SK-N-SH treated with all-trans-retinoic acid at 6 μM for 48 hours (cell line): ENCODE measurements at regions not wholly inside any gene's neighbourhood (a gene's known extent, or its start where the extent isn't known, plus 50 kb on each side); places are given as distances from the start of the nearest gene placed in this dataset.

ENCODE experiments used
- ATAC-seq: fragments of 200-7000 bp; cut with Tn5 transposase; 3 replicates; pipeline ENCODE4 v1.9.1; 2020; ENCODE audit warnings: mild to moderate bottlenecking, moderate library complexity
- ARNTL ChIP-seq: fragments of 450-650 bp; formaldehyde crosslinking; IDR thresholded peaks from 2 replicates; pipeline ENCODE4 v1.5.0; 2020; ENCODE audit warnings: low read depth, mild to moderate bottlenecking, moderate library complexity, borderline replicate concordance
- BACH2 ChIP-seq: fragments of 250-450 bp; sonication (Bioruptor Pico); IDR thresholded peaks from 2 replicates; pipeline ENCODE4 v1.9.0; 2021; ENCODE audit warnings: mild to moderate bottlenecking, borderline replicate concordance
- CSDC2 ChIP-seq: fragments of 250-450 bp; sonication (Bioruptor Pico); IDR thresholded peaks from 2 replicates; pipeline ENCODE4 v1.5.0; 2020; ENCODE audit warnings: mild to moderate bottlenecking, moderate library complexity
- ESRRG ChIP-seq: fragments of 250-450 bp; sonication (Bioruptor Pico); IDR thresholded peaks from 2 replicates; pipeline ENCODE4 v1.6.1; 2021; ENCODE audit warnings: mild to moderate bottlenecking
- GLIS3 ChIP-seq: fragments of 250-450 bp; sonication (Bioruptor Pico); IDR thresholded peaks from 2 replicates; pipeline ENCODE4 v1.5.0; 2020; ENCODE audit warnings: mild to moderate bottlenecking, moderate library complexity
- ISL1 ChIP-seq: fragments of 250-450 bp; sonication (Bioruptor Pico); IDR thresholded peaks from 2 replicates; pipeline ENCODE4 v2.1.2; 2022; ENCODE audit warnings: mild to moderate bottlenecking, moderate library complexity
- PPARA ChIP-seq: fragments of 250-450 bp; sonication (Bioruptor Pico); IDR thresholded peaks from 2 replicates; pipeline ENCODE4 v1.5.0; 2020; ENCODE audit warnings: mild to moderate bottlenecking, borderline replicate concordance
- RARB ChIP-seq: fragments of 250-450 bp; sonication (Bioruptor Pico); IDR thresholded peaks from 2 replicates; pipeline ENCODE4 v1.8.0; 2021; ENCODE audit warnings: mild to moderate bottlenecking, moderate library complexity
- SNAI2 ChIP-seq: fragments of 250-450 bp; sonication (Bioruptor Pico); IDR thresholded peaks from 2 replicates; pipeline ENCODE4 v1.5.0; 2020; ENCODE audit warnings: mild to moderate bottlenecking, moderate library complexity
- TCF4 ChIP-seq: fragments of 250-450 bp; sonication (Bioruptor Pico); IDR thresholded peaks from 2 replicates; pipeline ENCODE4 v1.8.0; 2021; ENCODE audit warnings: mild to moderate bottlenecking, moderate library complexity, borderline replicate concordance
- TSHZ2 ChIP-seq: fragments of 250-450 bp; sonication (Bioruptor Pico); IDR thresholded peaks from 2 replicates; pipeline ENCODE4 v1.5.0; 2020; ENCODE audit warnings: mild to moderate bottlenecking, moderate library complexity
- ZFP3 ChIP-seq: fragments of 250-450 bp; sonication (Bioruptor Pico); IDR thresholded peaks from 2 replicates; pipeline ENCODE4 v1.5.0; 2020; ENCODE audit warnings: mild to moderate bottlenecking, moderate library complexity
- ZFP30 ChIP-seq: fragments of 450-650 bp; formaldehyde crosslinking; IDR thresholded peaks from 2 replicates; pipeline ENCODE4 v1.5.0; 2022; ENCODE audit warnings: mild to moderate bottlenecking, moderate library complexity
- ZNF565 ChIP-seq: fragments of 450-650 bp; formaldehyde crosslinking; conservative IDR thresholded peaks from 2 replicates; pipeline ENCODE4 v1.5.0; 2020; ENCODE audit warnings: low read depth, mild to moderate bottlenecking, moderate library complexity
- ZNF70 ChIP-seq: fragments of 450-650 bp; formaldehyde crosslinking; IDR thresholded peaks from 2 replicates; pipeline ENCODE4 v1.5.0; 2020; ENCODE audit warnings: mild to moderate bottlenecking, moderate library complexity
- ZNF8 ChIP-seq: fragments of 450-650 bp; formaldehyde crosslinking; IDR thresholded peaks from 2 replicates; pipeline ENCODE4 v1.5.0; 2020; ENCODE audit warnings: mild to moderate bottlenecking, moderate library complexity
- TF ChIP-seq, protein P1 (sequence below): fragments of 250-450 bp; sonication (Bioruptor Pico); IDR thresholded peaks from 2 replicates; pipeline ENCODE4 v1.8.0; 2020; ENCODE audit warnings: mild to moderate bottlenecking, moderate library complexity, borderline replicate concordance
- TF ChIP-seq, protein P2 (sequence below): fragments of 250-450 bp; sonication (Bioruptor Pico); IDR thresholded peaks from 2 replicates; pipeline ENCODE4 v1.5.1; 2020; ENCODE audit warnings: low read depth, mild to moderate bottlenecking, moderate library complexity
- TF ChIP-seq, protein P3 (sequence below): fragments of 250-450 bp; sonication (Bioruptor Pico); IDR thresholded peaks from 2 replicates; pipeline ENCODE4 v1.8.0; 2021; ENCODE audit warnings: low read depth, mild to moderate bottlenecking, moderate library complexity, borderline replicate concordance
- TF ChIP-seq, protein P4 (sequence below): fragments of 250-450 bp; sonication (Bioruptor Pico); IDR thresholded peaks from 2 replicates; pipeline ENCODE4 v1.5.1; 2021; ENCODE audit warnings: mild to moderate bottlenecking, moderate library complexity

DNA sequence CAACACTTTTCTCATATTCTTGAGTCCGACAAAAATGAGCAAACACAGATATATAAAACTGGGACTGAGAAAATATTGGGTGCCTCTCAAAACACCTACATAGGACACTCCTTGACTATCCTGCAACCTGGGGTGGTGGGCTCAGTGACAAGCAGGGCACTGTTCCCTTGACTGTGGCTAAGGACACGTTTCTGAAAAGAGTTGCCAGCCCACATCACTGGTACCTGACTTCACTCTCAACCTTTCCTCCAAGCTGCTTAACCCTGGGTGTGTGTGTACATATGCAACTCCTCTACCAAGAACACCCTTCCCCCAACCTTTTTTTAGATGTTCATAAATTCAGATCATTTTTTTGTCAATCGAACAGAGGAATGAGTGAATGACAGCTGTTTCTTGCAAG is 148.7 kb downstream of the ACTL7B start:
- no peak for ATAC-seq
- TF ChIP-seq, protein P1, sequence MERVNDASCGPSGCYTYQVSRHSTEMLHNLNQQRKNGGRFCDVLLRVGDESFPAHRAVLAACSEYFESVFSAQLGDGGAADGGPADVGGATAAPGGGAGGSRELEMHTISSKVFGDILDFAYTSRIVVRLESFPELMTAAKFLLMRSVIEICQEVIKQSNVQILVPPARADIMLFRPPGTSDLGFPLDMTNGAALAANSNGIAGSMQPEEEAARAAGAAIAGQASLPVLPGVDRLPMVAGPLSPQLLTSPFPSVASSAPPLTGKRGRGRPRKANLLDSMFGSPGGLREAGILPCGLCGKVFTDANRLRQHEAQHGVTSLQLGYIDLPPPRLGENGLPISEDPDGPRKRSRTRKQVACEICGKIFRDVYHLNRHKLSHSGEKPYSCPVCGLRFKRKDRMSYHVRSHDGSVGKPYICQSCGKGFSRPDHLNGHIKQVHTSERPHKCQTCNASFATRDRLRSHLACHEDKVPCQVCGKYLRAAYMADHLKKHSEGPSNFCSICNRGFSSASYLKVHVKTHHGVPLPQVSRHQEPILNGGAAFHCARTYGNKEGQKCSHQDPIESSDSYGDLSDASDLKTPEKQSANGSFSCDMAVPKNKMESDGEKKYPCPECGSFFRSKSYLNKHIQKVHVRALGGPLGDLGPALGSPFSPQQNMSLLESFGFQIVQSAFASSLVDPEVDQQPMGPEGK (CRISPR knock-in tag): no peak
- TF ChIP-seq ZNF70: no peak
- no peak for TF ChIP-seq ARNTL (CRISPR knock-in tag)
- no peak for TF ChIP-seq ISL1
- no peak for TF ChIP-seq BACH2
- TF ChIP-seq SNAI2: no peak
- TF ChIP-seq CSDC2 (CRISPR knock-in tag): no peak
- TF ChIP-seq RARB (CRISPR knock-in tag): no peak
- TF ChIP-seq ZNF8 (CRISPR knock-in tag): no peak

DNA sequence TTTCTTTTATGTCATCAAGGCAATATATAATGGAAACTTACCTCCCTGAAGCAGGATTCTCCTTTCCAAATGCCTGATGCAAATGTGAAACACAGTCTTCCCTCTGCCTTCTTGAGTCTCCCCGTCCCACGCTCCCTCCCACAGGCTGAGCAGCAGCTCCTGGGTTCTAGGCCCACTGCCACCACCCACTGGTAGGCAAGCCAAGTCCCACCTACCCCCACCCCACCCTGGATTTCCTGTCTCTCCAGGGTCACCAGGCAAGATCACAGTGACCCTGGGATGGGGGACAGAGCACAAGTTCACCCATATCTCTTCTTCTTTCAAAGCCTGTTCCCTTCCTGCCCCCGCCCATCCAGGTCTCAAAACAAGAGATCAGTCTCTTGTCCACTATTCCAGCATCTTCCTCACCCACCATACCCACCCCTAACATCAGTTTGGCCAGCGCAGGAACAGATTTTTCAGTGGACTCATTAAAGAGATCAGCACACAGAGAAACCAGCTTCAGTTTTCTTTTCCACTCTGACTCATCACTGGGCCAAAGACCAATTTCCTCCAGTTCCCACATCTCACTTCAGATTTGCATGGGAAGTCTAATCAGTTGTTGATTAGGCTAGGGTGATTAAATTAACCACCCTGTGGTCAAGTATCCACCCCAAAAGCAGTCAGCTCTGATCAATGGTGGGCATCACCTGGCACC is 151.5 kb downstream of the ACTL7B start:
- TF ChIP-seq BACH2: no peak
- TF ChIP-seq ZNF8 (CRISPR knock-in tag): no peak
- TF ChIP-seq, protein P2, sequence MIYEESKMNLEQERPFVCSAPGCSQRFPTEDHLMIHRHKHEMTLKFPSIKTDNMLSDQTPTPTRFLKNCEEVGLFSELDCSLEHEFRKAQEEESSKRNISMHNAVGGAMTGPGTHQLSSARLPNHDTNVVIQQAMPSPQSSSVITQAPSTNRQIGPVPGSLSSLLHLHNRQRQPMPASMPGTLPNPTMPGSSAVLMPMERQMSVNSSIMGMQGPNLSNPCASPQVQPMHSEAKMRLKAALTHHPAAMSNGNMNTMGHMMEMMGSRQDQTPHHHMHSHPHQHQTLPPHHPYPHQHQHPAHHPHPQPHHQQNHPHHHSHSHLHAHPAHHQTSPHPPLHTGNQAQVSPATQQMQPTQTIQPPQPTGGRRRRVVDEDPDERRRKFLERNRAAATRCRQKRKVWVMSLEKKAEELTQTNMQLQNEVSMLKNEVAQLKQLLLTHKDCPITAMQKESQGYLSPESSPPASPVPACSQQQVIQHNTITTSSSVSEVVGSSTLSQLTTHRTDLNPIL (CRISPR knock-in tag): no peak
- TF ChIP-seq ARNTL (CRISPR knock-in tag): no peak
- TF ChIP-seq PPARA (CRISPR knock-in tag): no peak
- no peak for TF ChIP-seq TCF4 (CRISPR knock-in tag)
- TF ChIP-seq, protein P3, sequence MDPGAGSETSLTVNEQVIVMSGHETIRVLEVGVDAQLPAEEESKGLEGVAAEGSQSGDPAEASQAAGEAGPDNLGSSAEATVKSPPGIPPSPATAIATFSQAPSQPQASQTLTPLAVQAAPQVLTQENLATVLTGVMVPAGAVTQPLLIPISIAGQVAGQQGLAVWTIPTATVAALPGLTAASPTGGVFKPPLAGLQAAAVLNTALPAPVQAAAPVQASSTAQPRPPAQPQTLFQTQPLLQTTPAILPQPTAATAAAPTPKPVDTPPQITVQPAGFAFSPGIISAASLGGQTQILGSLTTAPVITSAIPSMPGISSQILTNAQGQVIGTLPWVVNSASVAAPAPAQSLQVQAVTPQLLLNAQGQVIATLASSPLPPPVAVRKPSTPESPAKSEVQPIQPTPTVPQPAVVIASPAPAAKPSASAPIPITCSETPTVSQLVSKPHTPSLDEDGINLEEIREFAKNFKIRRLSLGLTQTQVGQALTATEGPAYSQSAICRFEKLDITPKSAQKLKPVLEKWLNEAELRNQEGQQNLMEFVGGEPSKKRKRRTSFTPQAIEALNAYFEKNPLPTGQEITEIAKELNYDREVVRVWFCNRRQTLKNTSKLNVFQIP (CRISPR knock-in tag): no peak
- no peak for TF ChIP-seq ZNF565 (CRISPR knock-in tag)
- TF ChIP-seq, protein P4, sequence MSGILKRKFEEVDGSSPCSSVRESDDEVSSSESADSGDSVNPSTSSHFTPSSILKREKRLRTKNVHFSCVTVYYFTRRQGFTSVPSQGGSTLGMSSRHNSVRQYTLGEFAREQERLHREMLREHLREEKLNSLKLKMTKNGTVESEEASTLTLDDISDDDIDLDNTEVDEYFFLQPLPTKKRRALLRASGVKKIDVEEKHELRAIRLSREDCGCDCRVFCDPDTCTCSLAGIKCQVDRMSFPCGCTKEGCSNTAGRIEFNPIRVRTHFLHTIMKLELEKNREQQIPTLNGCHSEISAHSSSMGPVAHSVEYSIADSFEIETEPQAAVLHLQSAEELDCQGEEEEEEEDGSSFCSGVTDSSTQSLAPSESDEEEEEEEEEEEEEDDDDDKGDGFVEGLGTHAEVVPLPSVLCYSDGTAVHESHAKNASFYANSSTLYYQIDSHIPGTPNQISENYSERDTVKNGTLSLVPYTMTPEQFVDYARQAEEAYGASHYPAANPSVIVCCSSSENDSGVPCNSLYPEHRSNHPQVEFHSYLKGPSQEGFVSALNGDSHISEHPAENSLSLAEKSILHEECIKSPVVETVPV (CRISPR knock-in tag): no peak
- no peak for TF ChIP-seq ZNF70
- TF ChIP-seq SNAI2: no peak
- TF ChIP-seq RARB (CRISPR knock-in tag): no peak
- TF ChIP-seq ZFP3: no peak
- TF ChIP-seq ESRRG: no peak
- ATAC-seq: no peak

DNA sequence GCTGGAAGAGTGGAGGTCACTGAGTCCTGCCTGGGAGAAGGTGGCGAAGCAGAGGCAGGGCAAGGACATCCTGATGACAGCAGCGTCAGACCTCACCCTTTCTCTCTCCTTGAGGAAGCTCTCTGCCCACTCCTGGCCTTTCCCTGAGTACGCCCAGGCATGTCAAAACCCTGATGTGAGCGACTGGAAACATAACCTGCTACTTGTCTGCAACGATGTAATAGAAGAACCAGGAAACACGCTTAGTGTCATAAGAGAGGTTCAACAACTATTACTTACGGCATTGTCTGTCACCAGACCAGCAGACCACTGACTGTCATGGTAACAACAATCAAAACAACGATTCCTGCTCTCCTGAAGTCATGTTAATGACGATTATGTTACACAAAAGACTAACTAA is 152.4 kb downstream of the ACTL7B start:
- no peak for ATAC-seq
- TF ChIP-seq, protein P1 (CRISPR knock-in tag): no peak
- no peak for TF ChIP-seq ZFP3
- no peak for TF ChIP-seq TSHZ2 (CRISPR knock-in tag)
- TF ChIP-seq ZFP30: no peak
- TF ChIP-seq RARB (CRISPR knock-in tag): no peak
- no peak for TF ChIP-seq TCF4 (CRISPR knock-in tag)
- TF ChIP-seq, protein P2 (CRISPR knock-in tag): no peak
- TF ChIP-seq, protein P3 (CRISPR knock-in tag): no peak
- no peak for TF ChIP-seq GLIS3 (CRISPR knock-in tag)
- TF ChIP-seq ZNF565 (CRISPR knock-in tag): no peak
- no peak for TF ChIP-seq ARNTL (CRISPR knock-in tag)
- TF ChIP-seq, protein P4 (CRISPR knock-in tag): no peak
- no peak for TF ChIP-seq BACH2
- no peak for TF ChIP-seq ISL1
